Peyer's patch (tissue), 4 donors: ENCODE measurements at regions not wholly inside any gene's neighbourhood (a gene's known extent, or its start where the extent isn't known, plus 50 kb on each side); places are given as distances from the start of the nearest gene placed in this dataset.

Experiments used
- DNase-seq, 3 donors: peaks; one replicate each; pipeline ENCODE4 v3.0.0-alpha.2; 2017 to 2019
- H3K27ac ChIP-seq, 4 donors: fragments of 200-600 bp; sonication (generic); one replicate each; pipeline ENCODE4 v1.5.1; 2016 to 2019
- H3K27me3 ChIP-seq, 2 donors: fragments of 200-600 bp; sonication (generic); one replicate each; pipeline ENCODE4 v1.5.1; 2019
- H3K36me3 ChIP-seq, 3 donors: fragments of 200-600 bp; sonication (generic); one replicate each; pipeline ENCODE4 v1.5.1; 2016 to 2019
- H3K4me1 ChIP-seq, 4 donors: fragments of 200-600 bp; sonication (generic); one replicate each; pipeline ENCODE4 v1.5.1; 2016 to 2019
- H3K4me3 ChIP-seq, 4 donors: fragments of 200-600 bp; sonication (generic); 1 replicate in 3 of 4; 2 replicates in 1 of 4; pipeline ENCODE4 v1.5.1; 2016 to 2019; ENCODE audit warnings: mild to moderate bottlenecking in 1 of 4
- H3K9me3 ChIP-seq, 4 donors: fragments of 200-600 bp; sonication (generic); one replicate each; pipeline ENCODE4 v1.5.1; 2016 to 2019; ENCODE audit warnings: mild to moderate bottlenecking in 1 of 4
- POLR2A ChIP-seq, 2 donors: fragments of 450-650 bp; IDR thresholded peaks; one replicate each; pipeline ENCODE4 v1.5.1; 2017; ENCODE audit warnings: antibody characterized with exemption in 2 of 2, mild to moderate bottlenecking in 2 of 2, moderate library complexity in 2 of 2
- TF ChIP-seq, protein P1 (sequence below), 6 experiments: fragments of 450-650 bp in 4 of 6; fragments of 200-600 bp in 2 of 6; sonication (generic) in 1 of 6; IDR thresholded peaks; one replicate each; pipeline ENCODE4 v1.5.1; 2017 to 2019; ENCODE audit warnings: antibody characterized with exemption in 6 of 6, mild to moderate bottlenecking in 3 of 6, moderate library complexity in 1 of 6

GRCh38 chr1:18540136-18540765 is 59.5 kb downstream of the KLHDC7A start:
- Histone ChIP-seq H3K4me3 (no peak overlapping the region), H3K36me3 (no peaks in the 10 kb centered on the region), H3K27me3 (no peaks in the 10 kb centered on the region), H3K4me1 (no peaks in the 10 kb centered on the region), H3K27ac (no peak overlapping the region), H3K9me3 (no peaks in the 10 kb centered on the region)
- TF ChIP-seq POLR2A (IDR thresholded peaks at IDR 0.05) = no peak
- DNase-seq = peak in 1 of 3 donors; percentile 34

- TF ChIP-seq, protein P1, sequence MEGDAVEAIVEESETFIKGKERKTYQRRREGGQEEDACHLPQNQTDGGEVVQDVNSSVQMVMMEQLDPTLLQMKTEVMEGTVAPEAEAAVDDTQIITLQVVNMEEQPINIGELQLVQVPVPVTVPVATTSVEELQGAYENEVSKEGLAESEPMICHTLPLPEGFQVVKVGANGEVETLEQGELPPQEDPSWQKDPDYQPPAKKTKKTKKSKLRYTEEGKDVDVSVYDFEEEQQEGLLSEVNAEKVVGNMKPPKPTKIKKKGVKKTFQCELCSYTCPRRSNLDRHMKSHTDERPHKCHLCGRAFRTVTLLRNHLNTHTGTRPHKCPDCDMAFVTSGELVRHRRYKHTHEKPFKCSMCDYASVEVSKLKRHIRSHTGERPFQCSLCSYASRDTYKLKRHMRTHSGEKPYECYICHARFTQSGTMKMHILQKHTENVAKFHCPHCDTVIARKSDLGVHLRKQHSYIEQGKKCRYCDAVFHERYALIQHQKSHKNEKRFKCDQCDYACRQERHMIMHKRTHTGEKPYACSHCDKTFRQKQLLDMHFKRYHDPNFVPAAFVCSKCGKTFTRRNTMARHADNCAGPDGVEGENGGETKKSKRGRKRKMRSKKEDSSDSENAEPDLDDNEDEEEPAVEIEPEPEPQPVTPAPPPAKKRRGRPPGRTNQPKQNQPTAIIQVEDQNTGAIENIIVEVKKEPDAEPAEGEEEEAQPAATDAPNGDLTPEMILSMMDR (IDR thresholded peaks at IDR 0.05) = no peak
- no peak for TF ChIP-seq POLR2A (IDR thresholded peaks at IDR 0.05)
- Histone ChIP-seq H3K9me3 (no peaks in the 10 kb centered on the region), H3K27me3 (no peaks in the 10 kb centered on the region), H3K27ac (no peak overlapping the region), H3K4me1 (no peaks in the 10 kb centered on the region), H3K36me3 (no peaks in the 10 kb centered on the region), H3K4me3 (no peak overlapping the region)
- peak in 1 of 3 donors; percentile 17 for DNase-seq
Measured at GRCh38 chr1:18541046-18541795, 60.5 kb downstream of the KLHDC7A start.

GRCh38 chr1:18542351-18542750 is 61.6 kb downstream of the KLHDC7A start:
- Histone ChIP-seq H3K27ac (no peak overlapping the region), H3K4me3 (no peak overlapping the region), H3K9me3 (no peaks in the 10 kb centered on the region), H3K27me3 (no peaks in the 10 kb centered on the region), H3K4me1 (no peaks in the 10 kb centered on the region), H3K36me3 (no peaks in the 10 kb centered on the region)
- no peak for TF ChIP-seq POLR2A (IDR thresholded peaks at IDR 0.05)
- TF ChIP-seq, protein P1 (IDR thresholded peaks at IDR 0.05) = no peak
- peak in 1 of 3 donors; percentile 10 for DNase-seq

- no peaks in the 10 kb centered on the region for H3K27me3 ChIP-seq
- H3K36me3 ChIP-seq = no peaks in the 10 kb centered on the region
- no peaks in the 10 kb centered on the region for H3K9me3 ChIP-seq
- peak in 1 of 3 donors; percentile 64 for DNase-seq
- no peak overlapping the region for H3K27ac ChIP-seq
- no peaks in the 10 kb centered on the region for H3K4me1 ChIP-seq
- H3K4me3 ChIP-seq = no peak overlapping the region
- TF ChIP-seq, protein P1 (IDR thresholded peaks at IDR 0.05) = no peak
- no peak for TF ChIP-seq POLR2A (IDR thresholded peaks at IDR 0.05)
Measured at GRCh38 chr1:18546026-18546425, 65.3 kb downstream of the KLHDC7A start.

DNA sequence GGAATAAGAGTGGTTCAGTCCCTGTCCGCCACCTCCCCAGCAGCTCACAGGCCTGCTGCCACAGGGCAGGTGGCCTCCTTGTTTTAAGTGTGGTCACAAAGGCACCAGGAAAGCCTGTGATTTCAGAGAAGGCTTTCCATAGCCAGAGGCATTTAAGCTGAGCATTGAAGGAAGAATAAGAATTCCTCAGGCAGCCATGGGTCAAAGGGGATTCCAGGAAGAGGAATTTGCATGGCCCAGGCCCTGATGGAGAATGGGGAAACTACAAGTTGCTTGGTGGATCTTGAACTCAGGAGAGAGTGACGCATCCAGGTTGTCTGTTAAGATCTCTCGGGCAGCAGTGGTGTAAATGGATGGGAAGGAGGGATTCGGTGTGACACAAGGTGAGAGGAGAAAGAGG is 66.7 kb downstream of the KLHDC7A start:
- Histone ChIP-seq H3K36me3 (no peaks in the 10 kb centered on the region), H3K27ac (no peak overlapping the region), H3K4me1 (no peaks in the 10 kb centered on the region), H3K9me3 (no peaks in the 10 kb centered on the region), H3K27me3 (no peaks in the 10 kb centered on the region), H3K4me3 (no peak overlapping the region)
- no peak for DNase-seq
- TF ChIP-seq, protein P1 (IDR thresholded peaks at IDR 0.05) = no peak
- TF ChIP-seq POLR2A (IDR thresholded peaks at IDR 0.05) = no peak

DNA sequence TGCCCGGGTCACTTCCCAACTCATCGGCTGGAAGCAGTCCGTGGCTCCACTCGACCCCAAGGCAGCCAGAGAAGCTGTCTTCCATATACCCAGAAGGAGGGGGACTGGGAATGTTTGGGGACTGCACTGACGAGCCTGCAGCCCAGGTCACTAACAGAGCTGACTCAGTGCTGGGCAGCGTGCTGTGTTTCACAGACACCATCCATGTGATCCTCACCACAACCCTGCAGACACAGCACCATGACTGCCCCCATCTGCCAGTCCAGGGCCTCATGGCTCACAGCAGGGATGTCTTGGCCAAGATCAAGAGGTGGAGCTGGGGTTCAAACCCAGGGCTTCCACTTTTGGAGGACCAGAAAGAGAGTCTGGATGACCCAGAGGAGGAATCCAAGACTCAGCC is 67.9 kb downstream of the KLHDC7A start:
- Histone ChIP-seq H3K4me3 (no peak overlapping the region), H3K27me3 (no peaks in the 10 kb centered on the region), H3K4me1 (no peaks in the 10 kb centered on the region), H3K36me3 (no peaks in the 10 kb centered on the region), H3K9me3 (no peaks in the 10 kb centered on the region), H3K27ac (no peak overlapping the region)
- TF ChIP-seq, protein P1 (IDR thresholded peaks at IDR 0.05) = no peak
- TF ChIP-seq POLR2A (IDR thresholded peaks at IDR 0.05) = no peak
- no peak for DNase-seq
